HG03095 (cell line): ENCODE measurements at regions not wholly inside any gene's neighbourhood (a gene's known extent, or its start where the extent isn't known, plus 50 kb on each side); places are given as distances from the start of the nearest gene placed in this dataset.

Experiments
- ATAC-seq: cut with Tn5 transposase; IDR thresholded peaks from one replicate; pipeline ENCODE4 v1.9.1; 2021; ENCODE audit warnings: moderate library complexity; ENCODE audit not compliant: unreplicated experiment

DNA sequence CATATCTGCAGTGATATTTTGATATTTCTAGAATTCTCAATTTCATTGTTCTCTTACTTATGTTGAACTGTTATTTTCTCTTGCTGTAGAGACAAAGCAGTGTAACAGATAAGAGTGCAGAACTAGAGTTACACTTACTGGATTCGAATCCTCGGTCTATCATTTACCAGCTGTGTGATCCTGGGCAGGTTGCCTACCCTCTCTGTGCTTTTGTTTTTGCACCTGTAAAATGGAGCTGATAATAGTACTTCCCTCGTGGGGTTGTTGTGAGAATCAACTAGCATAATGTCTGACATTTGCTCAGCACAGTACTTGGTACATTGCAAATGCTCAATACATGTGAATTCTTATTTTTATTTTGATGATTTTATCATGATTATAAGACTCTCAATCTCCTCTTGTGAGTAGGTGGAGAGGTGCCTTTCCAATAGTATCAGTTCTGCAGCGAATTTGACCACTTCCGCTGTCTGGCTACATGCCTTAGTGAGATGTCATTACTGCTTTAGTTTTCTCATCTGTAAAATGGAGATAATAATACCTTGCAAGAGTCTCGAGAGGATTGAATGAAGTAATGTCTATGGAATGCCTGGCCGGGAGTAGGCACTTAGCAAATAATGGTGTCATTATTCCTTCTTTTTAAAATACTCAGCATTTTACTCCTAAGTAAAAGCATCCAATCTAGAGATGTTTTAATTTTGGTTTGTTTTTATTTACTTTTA lies 312.2 kb upstream of the MAF start:
- ATAC-seq = no peak

DNA sequence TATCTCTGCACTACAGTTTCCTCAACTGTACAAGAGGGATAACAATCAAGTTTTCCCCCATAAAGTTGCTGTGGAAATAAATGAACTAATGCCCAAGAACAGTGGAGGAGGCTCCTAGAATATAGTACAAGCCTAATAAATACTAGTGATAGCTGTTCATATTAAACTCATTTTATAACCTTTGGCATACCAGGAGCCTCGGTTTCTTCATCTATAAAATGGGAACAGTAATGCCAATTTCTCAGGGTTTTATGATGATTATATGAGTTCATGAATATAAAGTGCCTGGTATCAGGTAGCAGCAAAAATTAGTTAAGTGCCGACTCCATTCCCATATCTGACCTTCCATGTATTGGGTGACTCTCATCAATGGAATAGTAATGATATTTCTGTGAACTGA lies 311.1 kb upstream of the MAF start:
- ATAC-seq = no peak

DNA sequence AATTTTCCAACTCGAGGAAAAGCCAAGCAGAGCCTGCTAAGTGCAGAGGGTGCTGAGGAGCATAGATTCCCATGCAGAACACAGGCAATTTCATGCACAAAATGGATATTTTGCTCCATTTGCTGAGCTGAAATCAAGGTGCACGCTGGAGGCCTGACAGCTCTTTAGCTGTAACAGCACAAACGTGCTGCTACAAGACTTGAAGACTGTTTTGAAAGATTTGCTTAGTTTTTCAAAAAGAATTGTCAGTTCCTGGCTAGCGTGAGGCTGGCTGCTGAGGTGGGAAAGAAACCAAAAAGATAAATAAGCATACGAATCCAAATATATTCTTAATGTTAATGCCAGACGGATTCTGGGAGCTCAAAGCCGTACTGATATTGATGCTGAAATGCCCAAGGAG lies 309.0 kb upstream of the MAF start:
- ATAC-seq = no peak

- no peak for ATAC-seq
Measured at GRCh38 chr16:79903471-79903870, 302.9 kb upstream of the MAF start.

DNA sequence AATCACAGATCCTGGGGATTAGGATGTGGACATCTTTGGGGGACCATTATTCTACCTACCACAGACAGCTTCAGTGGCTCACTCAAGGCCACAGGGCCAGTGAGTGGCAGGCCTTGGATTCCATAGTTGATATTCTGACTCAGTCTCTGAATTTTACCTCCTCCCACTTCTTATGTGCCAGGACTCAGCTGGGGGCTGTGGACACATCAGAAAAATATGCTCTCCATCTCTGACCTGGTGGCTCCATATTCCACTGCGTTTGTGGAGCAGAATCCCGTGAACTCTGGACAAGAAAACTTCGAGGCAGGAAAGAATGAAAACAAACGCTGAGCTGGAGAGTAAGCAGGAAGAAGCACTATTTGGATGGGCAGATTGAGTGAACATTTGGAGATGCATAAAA lies 301.8 kb upstream of the MAF start:
- no peak for ATAC-seq

GRCh38 chr16:79901522-79901921 lies 301.0 kb upstream of the MAF start:
- ATAC-seq = no peak

DNA sequence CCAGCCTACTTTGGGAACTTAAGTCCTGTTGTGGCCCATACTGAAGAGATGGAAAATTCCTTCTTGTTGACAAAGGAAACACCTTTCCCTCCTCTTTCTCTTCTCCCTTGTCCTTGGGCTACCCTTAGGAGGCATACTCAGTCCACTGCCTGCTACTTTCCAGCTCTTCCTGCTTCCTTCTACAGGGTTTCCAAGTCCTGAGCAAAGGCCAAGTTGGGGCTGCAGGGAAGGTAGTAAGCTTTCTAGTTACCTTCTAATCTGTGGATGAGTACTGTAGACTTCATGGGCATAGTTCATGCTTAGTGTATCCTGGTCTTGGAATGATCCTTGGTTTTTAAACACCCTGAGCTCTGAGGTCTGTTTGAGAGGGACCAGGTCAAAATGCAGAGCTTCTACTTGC lies 299.2 kb upstream of the MAF start:
- ATAC-seq = no peak

- no peak for ATAC-seq
Measured at GRCh38 chr16:79899316-79899715, 298.8 kb upstream of the MAF start.

DNA sequence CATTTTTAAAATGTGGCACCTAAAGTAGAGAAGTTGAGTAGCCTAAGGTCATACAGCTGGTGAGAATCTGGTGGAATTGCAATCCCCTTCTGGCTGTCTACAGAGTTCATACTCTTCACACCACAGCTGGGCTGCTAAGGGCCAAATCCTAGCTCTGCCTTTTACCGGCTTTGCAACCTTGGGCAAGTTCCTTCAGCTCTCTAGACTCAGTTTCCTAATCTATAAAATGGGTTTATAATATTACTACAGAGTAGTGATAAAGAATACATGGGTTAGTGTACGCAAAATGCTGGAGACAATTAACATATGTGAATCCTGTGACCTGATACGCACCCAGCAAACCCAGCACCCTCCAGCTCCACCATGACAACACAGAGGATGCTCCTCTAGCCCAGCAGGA lies 298.2 kb upstream of the MAF start:
- ATAC-seq = no peak

GRCh38 chr16:79897453-79898146 lies 297.1 kb upstream of the MAF start:
- no peak for ATAC-seq

DNA sequence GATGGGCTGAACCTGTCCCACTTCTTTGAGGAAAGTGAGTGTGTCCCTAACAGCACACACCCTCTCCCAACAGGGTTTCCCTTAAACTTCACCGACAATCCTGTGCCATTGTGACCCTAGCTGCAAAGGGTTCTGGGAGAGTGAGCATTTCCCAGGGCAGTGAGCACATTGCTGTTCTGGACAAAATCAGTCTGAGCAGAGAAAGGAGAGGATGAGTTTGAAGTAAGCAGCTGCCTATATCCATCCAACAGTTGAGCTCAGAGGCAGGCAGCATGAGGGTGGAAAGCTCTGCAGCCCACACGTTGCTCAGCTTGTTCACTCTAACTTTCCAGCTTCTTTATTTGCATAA lies 296.5 kb upstream of the MAF start:
- no peak for ATAC-seq

DNA sequence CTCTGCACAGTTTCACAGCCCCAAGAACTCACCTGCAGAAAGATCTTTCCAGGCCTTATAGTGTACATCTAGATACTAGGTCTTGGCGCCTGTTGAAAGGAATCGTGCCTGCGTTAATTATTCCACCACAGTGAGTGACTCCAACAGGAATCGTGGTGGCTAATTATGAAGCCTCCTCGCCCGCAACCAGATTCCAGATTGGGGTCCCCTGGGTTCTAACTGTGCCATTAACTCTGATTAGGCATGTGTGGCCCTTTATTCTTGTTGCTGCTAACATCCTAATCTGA lies 295.3 kb upstream of the MAF start:
- ATAC-seq = no peak

- no peak for ATAC-seq
Measured at GRCh38 chr16:79895053-79895916, 294.7 kb upstream of the MAF start.

GRCh38 chr16:79893445-79893844 lies 292.9 kb upstream of the MAF start:
- no peak for ATAC-seq

GRCh38 chr16:79892278-79892677 lies 291.7 kb upstream of the MAF start:
- no peak for ATAC-seq

- no peak for ATAC-seq
Measured at GRCh38 chr16:79891458-79891857, 290.9 kb upstream of the MAF start.

- no peak for ATAC-seq
Measured at GRCh38 chr16:79887541-79888540, 287.3 kb upstream of the MAF start.

- no peak for ATAC-seq
Measured at GRCh38 chr16:79885320-79885719, 284.8 kb upstream of the MAF start.

GRCh38 chr16:79883494-79883893 lies 283.0 kb upstream of the MAF start:
- ATAC-seq = no peak

DNA sequence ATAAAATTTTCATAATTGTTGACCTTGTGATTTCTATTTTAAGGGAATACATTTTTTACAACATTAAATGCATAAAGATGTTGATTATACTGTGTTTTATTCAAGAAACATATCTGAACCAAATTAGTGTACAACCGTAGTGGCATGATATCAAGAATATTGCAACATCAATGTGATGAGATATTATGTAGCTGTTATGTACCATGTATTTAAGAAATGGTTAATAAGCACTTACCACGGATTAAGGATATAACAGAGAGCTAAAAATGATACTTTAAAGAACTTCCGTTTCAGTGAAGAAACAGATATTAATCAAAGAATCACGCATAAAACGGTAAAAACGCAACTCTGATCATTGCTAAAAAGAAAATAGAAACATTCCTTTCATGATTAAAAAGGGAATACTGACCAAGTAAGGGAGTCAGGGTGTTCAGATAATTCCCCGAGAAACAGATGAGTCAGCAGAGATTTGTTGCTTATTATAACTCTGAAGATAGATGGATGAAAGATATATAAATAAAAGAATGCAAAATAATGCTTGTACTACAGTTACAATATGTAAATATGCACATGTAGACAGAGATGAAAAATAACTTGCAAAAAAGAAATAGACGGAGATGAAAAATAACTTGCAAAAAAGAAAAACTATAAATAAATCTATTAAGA lies 281.9 kb upstream of the MAF start:
- no peak for ATAC-seq
